ENCODE measurements at regions not wholly inside any gene's neighbourhood (a gene's known extent, or its start where the extent isn't known, plus 50 kb on each side); places are given as distances from the start of the nearest gene placed in this dataset.

- H3K27ac ChIP-seq (ENCODE audit: low read depth, low read length): no peak overlapping the region
- FAIRE-seq (no peak), DNase-seq (ENCODE audit: low read depth in 1 of 2, low spot score in 2 of 2) (no peak)
- 92% methylated on average over 3 of the region's 3 CpGs; no CpG with 5 or more reads in 1 of the 2 experiments for WGBS, 2 experiments (ENCODE audit: extremely low coverage in 1 of 2, insufficient coverage in 1 of 2, insufficient read length in 1 of 2, insufficient replicate concordance in 2 of 2, low coverage in 1 of 2, low lambda C conversion rate in 2 of 2, missing lambda C conversion rate in 1 of 2)
- no peaks in the 10 kb centered on the region for H3K79me1 ChIP-seq (ENCODE audit: low read depth, low read length)
- no peak overlapping the region for H3K4ac ChIP-seq (replicated peaks; ENCODE audit: insufficient read length, low read depth, low read length)
- no peak overlapping the region for H3K4me2 ChIP-seq (ENCODE audit: insufficient read depth in 1 of 2, low read depth in 2 of 2, low read length in 2 of 2)
- H3K79me2 ChIP-seq (ENCODE audit: control insufficient read depth in 1 of 2, insufficient read depth in 2 of 2, low read length in 2 of 2): no peaks in the 10 kb centered on the region
- H3K27me3 ChIP-seq (replicated peaks in 1 of 4; ENCODE audit: control insufficient read depth in 3 of 4, extremely low read depth in 1 of 4, insufficient read depth in 3 of 4, low read length in 3 of 4): no peaks in the 10 kb centered on the region
- H3K4me1 ChIP-seq (replicated peaks in 1 of 4; ENCODE audit: control insufficient read depth in 3 of 4, insufficient read depth in 4 of 4, low read length in 3 of 4): peaks cover 0 to 6% (median 0%) of the 10 kb centered on the region in 4 experiments; a peak in 1 of 7 replicates
- H2BK12ac ChIP-seq (ENCODE audit: low read depth, low read length): no peak overlapping the region
- H2AFZ ChIP-seq (ENCODE audit: low read length): no peak overlapping the region
- H4K5ac ChIP-seq (ENCODE audit: insufficient read length, low read depth, low read length): no peak overlapping the region
- no peak overlapping the region for H3K23ac ChIP-seq (ENCODE audit: insufficient read length)
- H3K14ac ChIP-seq (ENCODE audit: insufficient read length): no peak overlapping the region
- H2BK15ac ChIP-seq (ENCODE audit: low read length): no peak overlapping the region
- H2BK120ac ChIP-seq (replicated peaks; ENCODE audit: low read depth, low read length): no peak overlapping the region
- POLR2A ChIA-PET (ENCODE audit: partially characterized antibody): interaction anchor here (0.5 kb wide), 1 partner anchor 11 kb away, joined by 3 read pairs; no protein-coding TSS in a partner anchor
- H3K9me3 ChIP-seq (ENCODE audit: insufficient read depth in 2 of 2, low read depth in 1 of 2, low read length in 1 of 2): no peaks in the 10 kb centered on the region
- no peak overlapping the region for H3K9ac ChIP-seq (replicated peaks in 1 of 4; ENCODE audit: extremely low read depth in 1 of 4, low read depth in 3 of 4, low read length in 3 of 4)
- no peak overlapping the region for H3K56ac ChIP-seq (replicated peaks; ENCODE audit: insufficient read length, low read depth, low read length)
- H2BK20ac ChIP-seq (ENCODE audit: low read length): no peak overlapping the region
- no peaks in the 10 kb centered on the region for H4K20me1 ChIP-seq (replicated peaks in 1 of 2; ENCODE audit: control insufficient read depth in 1 of 2, insufficient read depth in 2 of 2, low read length in 2 of 2)
- CTCF ChIA-PET (ENCODE audit: partially characterized antibody): interaction anchor here (0.6 to 2.9 kb wide), 2 partner anchors 19 to 188 kb away, joined by 3 to 25 read pairs; no protein-coding TSS in a partner anchor
- no peak overlapping the region for H2AK5ac ChIP-seq (ENCODE audit: low read depth, low read length)
- no peak overlapping the region for H2BK5ac ChIP-seq (ENCODE audit: low read depth, low read length)
- H3K23me2 ChIP-seq (ENCODE audit: low read depth, low read length): no peaks in the 10 kb centered on the region
- H3K4me3 ChIP-seq (ENCODE audit: extremely low read depth in 1 of 4, insufficient read depth in 2 of 4, low read depth in 3 of 4, low read length in 4 of 4): no peak overlapping the region
- H3K36me3 ChIP-seq (ENCODE audit: control insufficient read depth in 2 of 4, insufficient read depth in 4 of 4, low read length in 3 of 4): no peaks in the 10 kb centered on the region
- H4K91ac ChIP-seq (replicated peaks; ENCODE audit: insufficient read length, low read length): no peak overlapping the region
- no peak overlapping the region for H4K8ac ChIP-seq (ENCODE audit: extremely low read depth, insufficient read depth, low read length)
- H3K18ac ChIP-seq (ENCODE audit: extremely low read depth, low read length): no peak overlapping the region
- TF ChIP-seq SP4 (IDR thresholded peaks at IDR 0.05; ENCODE audit: low read length) (no peak), RFX5 (IDR thresholded peaks at IDR 0.05; ENCODE audit: borderline replicate concordance, low read depth, low read length) (no peak), MAX (IDR thresholded peaks at IDR 0.05) (no peak), POLR2A (IDR thresholded peaks at IDR 0.05; ENCODE audit: control extremely low read depth in 1 of 2, low read depth in 2 of 2, low read length in 2 of 2) (no peak), KDM4A (IDR thresholded peaks at IDR 0.05; ENCODE audit: low read depth, low read length, severe bottlenecking) (no peak), ATF3 (IDR thresholded peaks at IDR 0.05; ENCODE audit: insufficient read depth, low read depth, low read length) (no peak), YY1 (IDR thresholded peaks at IDR 0.05; ENCODE audit: low read depth, low read length) (no peak), RXRA (IDR thresholded peaks at IDR 0.05; ENCODE audit: insufficient read depth, low read depth, low read length) (no peak), CHD2 (IDR thresholded peaks at IDR 0.05; ENCODE audit: low read length) (no peak), ATF2 (IDR thresholded peaks at IDR 0.05; ENCODE audit: low read length) (no peak), KDM1A (IDR thresholded peaks at IDR 0.05; ENCODE audit: borderline replicate concordance, low read length) (no peak), SUZ12 (IDR thresholded peaks at IDR 0.05; ENCODE audit: low read length) (no peak), TAF1 (IDR thresholded peaks at IDR 0.05; ENCODE audit: low read depth, low read length) (no peak), CHD1 (IDR thresholded peaks at IDR 0.05; ENCODE audit: low read depth, low read length) (no peak)
These were observed 64.2 kb upstream of the PRKAR2B start for GRCh38 chr7:106980358-106980685.
